GM18951 (cell line): ENCODE measurements at regions not wholly inside any gene's neighbourhood (a gene's known extent, or its start where the extent isn't known, plus 50 kb on each side); places are given as distances from the start of the nearest gene placed in this dataset.
"Not testable (repeated sequence)": the region's sequence is repeated elsewhere in the genome, so short reads cannot be mapped to it uniquely, and the experiment has no call there.

Source experiments
- POLR2A ChIP-seq: IDR thresholded peaks from 4 replicates; pipeline ENCODE4 v1.6.1; 2011; ENCODE audit warnings: mild to moderate bottlenecking; ENCODE audit not compliant: insufficient read length, insufficient read depth; ENCODE audit errors: extremely low read depth
- in situ Hi-C: fragments of 300-500 bp; cut with MboI; formaldehyde crosslinking; loops from one replicate; pipeline ENCODE4 v1.12.0; 2022; ENCODE audit warnings: low sequenced_read_pairs, mixed read lengths, inconsistent platforms; ENCODE audit not compliant: unreplicated experiment

DNA sequence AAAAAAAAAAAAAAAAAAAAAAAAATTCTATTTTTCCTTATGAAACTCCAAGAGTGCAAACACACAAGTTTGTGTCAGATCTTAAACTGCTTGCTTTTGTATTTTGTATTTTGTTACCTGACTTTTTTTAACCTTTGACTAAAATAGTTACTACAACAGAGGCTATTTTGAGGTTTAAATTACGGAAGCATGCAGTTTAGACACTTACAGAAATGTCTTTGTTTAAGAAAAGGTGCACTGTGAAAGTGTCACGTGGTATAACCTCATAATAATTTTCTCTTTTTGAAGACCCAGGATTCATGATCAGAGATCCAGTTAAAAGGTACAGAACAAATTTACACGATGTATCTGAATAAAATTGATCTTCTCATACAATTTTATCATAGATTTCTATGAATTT, 152.4 kb downstream of the SPIN4 start:
- in situ Hi-C loops = not testable (repeated sequence)

GRCh38 chrX:63192366-63193041, 158.6 kb downstream of the SPIN4 start:
- in situ Hi-C loops = not testable (repeated sequence)

- no peak for TF ChIP-seq POLR2A
- in situ Hi-C loops = no loop called here
Measured at GRCh38 chrX:63186137-63186536, 165.0 kb downstream of the SPIN4 start.

GRCh38 chrX:63179852-63180251, 171.3 kb downstream of the SPIN4 start:
- in situ Hi-C loops = not testable (repeated sequence)

DNA sequence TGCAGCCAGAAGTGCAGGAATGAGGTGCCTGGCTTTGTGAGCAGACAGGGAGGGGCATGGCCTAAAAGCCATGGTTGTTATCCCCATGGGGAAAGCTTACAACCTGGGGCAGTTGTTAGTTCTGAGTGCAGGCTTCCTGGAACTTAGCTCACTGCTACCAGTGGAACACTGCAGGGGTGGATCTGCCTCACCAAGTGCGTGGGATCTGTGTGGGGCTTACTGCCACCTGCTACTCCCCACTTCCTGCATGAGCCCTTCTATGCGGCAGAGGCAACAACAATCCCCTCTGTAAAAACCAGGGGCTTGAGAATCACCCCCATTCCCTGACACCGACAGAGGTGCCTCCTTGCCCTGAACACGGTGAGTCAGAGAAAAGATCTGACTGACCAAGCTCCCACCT, 174.6 kb downstream of the SPIN4 start:
- in situ Hi-C loops = not testable (repeated sequence)

DNA sequence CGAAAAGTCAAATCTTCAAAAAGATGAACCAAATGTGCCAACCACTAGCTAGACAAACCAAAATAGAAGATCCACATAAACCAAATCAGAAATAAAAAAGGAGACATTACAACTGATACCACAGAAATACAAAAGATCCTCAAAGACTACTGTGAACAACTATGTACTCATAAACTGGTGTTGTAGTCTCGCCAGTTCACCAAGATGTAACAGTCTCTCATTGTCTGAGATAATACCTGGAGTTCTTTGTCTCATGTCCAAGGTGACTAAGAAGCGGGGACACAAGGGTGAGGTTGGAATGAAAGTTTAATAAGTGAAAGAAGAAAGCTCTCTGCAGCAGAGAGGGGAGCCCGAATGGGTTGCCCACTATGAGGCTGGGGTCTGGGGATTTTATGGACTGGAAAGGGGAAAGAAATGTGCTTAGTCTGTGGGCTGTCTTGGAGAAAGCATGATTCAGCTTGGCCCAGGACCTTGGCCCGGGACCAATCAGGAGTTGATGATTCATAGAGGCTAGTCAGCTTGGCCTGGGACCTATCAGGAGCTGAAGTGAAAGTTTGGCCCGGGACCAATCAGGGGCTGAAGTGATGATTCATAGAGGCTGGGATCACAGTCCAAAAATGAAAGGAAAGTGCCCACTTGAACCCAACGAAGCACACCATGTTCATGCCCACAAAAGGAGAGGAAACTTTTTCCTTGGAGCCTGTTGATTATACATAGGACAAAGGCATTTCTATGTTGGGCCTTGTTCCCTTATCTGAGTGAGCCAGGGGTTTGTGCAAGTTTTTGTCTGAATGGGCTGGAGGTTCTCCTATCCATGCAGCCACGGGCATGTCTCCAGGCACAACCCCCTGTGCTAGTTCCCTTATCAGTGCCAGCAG, 177.1 kb downstream of the SPIN4 start:
- in situ Hi-C loops = not testable (repeated sequence)

- in situ Hi-C loops = not testable (repeated sequence)
Measured at GRCh38 chrX:63169416-63169815, 181.7 kb downstream of the SPIN4 start.

DNA sequence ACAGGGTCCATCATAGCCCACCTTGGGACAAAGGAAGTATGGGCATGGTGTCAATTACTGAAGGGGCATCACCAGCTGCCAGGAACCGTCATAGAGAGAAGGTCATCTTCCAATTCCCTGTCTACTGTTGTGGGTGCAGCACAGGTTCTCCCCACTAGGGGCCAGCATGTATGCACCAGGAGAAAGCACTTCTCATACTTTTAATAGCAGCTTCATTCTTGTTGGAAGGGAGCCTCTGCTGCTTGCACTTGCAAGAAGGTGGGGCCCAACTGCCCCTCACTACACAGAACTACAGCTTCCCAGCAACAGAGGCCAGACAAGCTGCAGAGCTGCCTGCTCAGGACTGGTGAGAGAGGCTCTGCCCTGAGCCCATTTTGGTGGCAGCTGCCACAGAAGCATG, 182.2 kb downstream of the SPIN4 start:
- in situ Hi-C loops = not testable (repeated sequence)

- in situ Hi-C loops = not testable (repeated sequence)
Measured at GRCh38 chrX:63167002-63167401, 184.1 kb downstream of the SPIN4 start.

DNA sequence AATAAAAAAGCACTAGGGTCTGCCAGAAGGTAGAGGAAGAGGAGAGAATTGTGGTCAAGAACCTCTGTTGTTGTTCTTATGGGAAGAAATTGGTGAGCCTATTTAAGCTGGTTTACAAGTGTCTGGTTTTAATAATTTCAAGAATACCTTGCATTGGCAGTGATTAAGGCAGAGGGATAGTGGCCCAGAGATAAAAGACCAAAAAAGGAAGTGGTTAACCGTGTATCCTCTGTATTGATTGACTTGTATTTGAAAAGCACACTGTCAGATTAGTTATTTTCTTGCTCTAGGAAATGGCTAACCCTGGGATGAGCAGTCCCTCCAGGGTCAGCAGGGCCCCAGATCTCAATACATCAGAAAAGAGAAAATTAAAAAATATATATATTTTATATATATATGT, 190.1 kb downstream of the SPIN4 start:
- in situ Hi-C loops = not testable (repeated sequence)

DNA sequence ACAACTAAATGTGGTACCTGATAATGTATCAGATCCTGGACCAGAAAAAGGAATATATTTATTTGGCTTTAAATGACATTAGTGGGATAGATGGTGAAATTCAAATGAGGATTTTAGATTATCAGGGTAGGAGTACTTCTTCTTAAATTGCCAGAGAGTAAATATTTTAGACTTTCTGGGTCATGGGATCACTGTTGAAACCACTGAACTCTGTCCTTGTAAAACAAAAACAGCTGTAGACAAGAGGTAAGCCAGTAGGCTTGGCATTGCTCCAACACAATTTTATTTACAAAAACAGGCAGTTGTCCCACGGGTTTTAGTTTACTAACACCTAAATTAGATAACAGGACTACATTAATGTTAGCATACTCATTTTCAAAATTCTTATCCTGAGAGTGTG, 190.8 kb downstream of the SPIN4 start:
- in situ Hi-C loops = not testable (repeated sequence)

- in situ Hi-C loops = not testable (repeated sequence)
Measured at GRCh38 chrX:63145526-63145925, 205.6 kb downstream of the SPIN4 start.

GRCh38 chrX:63142588-63142987, 208.5 kb downstream of the SPIN4 start:
- in situ Hi-C loops = not testable (repeated sequence)

- in situ Hi-C loops = not testable (repeated sequence)
Measured at GRCh38 chrX:63135859-63136258, 215.3 kb downstream of the SPIN4 start.

- TF ChIP-seq POLR2A = no peak
- in situ Hi-C loops = loop anchor here (10.0 kb wide), 1 partner anchor 116 kb away; no protein-coding TSS in a partner anchor
Measured at GRCh38 chrX:63128509-63128908, 222.6 kb downstream of the SPIN4 start.

DNA sequence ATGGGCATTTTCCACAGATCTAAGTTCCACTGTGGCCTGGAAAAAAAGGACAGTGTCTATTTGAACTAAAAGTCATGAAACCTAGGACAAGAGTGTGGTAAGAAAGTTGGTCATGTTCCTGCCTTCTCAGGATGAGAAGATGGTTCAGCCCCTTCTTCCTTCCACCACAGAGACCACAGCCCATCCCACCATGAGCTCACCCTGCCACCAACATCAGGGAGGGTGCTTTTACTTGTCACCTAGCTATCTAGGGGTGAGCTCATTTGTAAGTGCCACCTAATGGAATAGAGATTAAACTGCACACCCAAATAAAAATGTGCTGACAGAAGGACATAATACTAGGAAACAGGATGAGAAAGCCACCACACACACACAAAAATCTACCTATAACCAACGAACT, 235.9 kb downstream of the SPIN4 start:
- in situ Hi-C loops = no loop called here
- no peak for TF ChIP-seq POLR2A
